ENCODE measurements at regions not wholly inside any gene's neighbourhood (a gene's known extent, or its start where the extent isn't known, plus 50 kb on each side); places are given as distances from the start of the nearest gene placed in this dataset.

GRCh38 chr1:189693140-189693539, 784.5 kb downstream of the BRINP3 start:
- Histone ChIP-seq H2AFZ (ENCODE audit: low read length) (no peak overlapping the region), H3K9me2 (ENCODE audit: insufficient read depth, low read length) (no peaks in the 10 kb centered on the region), H3K79me2 (ENCODE audit: insufficient read depth, low read depth, low read length) (no peaks in the 10 kb centered on the region), H3K4me2 (ENCODE audit: low read length) (no peak overlapping the region), H3K36me3 (ENCODE audit: insufficient read depth, low read length) (no peaks in the 10 kb centered on the region), H3K9me3 (ENCODE audit: low read length) (no peaks in the 10 kb centered on the region), H3K4me1 (ENCODE audit: insufficient read depth, low read length, poor library complexity, severe bottlenecking) (no peaks in the 10 kb centered on the region), H4K20me1 (ENCODE audit: insufficient read depth, low read length) (no peaks in the 10 kb centered on the region), H3K4me3 (ENCODE audit: low read depth, low read length, poor library complexity, severe bottlenecking) (no peak overlapping the region), H3K27ac (ENCODE audit: low read depth, low read length, poor library complexity, severe bottlenecking) (no peak overlapping the region)
- TF ChIP-seq EZH2phosphoT487 (IDR thresholded peaks at IDR 0.05; ENCODE audit: borderline replicate concordance, low read depth, low read length), result no peak
- TF ChIP-seq CTCF (conservative IDR thresholded peaks at IDR 0.05; ENCODE audit: low read length), result no peak
- CTCF ChIA-PET (ENCODE audit: unreplicated experiment), result no interaction called here
- DNase-seq (ENCODE audit: low spot score), result no peak
- intact Hi-C loops (cut with micrococcal nuclease; ENCODE audit: unreplicated experiment), result no loop called here
- POLR2A ChIA-PET, result no interaction called here
- no TSS peak for BruUV-seq (replicated peaks)

- no peaks in the 10 kb centered on the region for H3K79me2 ChIP-seq (ENCODE audit: insufficient read depth, low read depth, low read length)
- intact Hi-C loops (cut with micrococcal nuclease; ENCODE audit: unreplicated experiment), result no loop called here
- ChIA-PET CTCF (ENCODE audit: unreplicated experiment) (no interaction called here), POLR2A (no interaction called here)
- H3K9me3 ChIP-seq (ENCODE audit: low read length), result no peaks in the 10 kb centered on the region
- H3K9me2 ChIP-seq (ENCODE audit: insufficient read depth, low read length), result no peaks in the 10 kb centered on the region
- H4K20me1 ChIP-seq (ENCODE audit: insufficient read depth, low read length), result no peaks in the 10 kb centered on the region
- H3K4me3 ChIP-seq (ENCODE audit: low read depth, low read length, poor library complexity, severe bottlenecking), result no peak overlapping the region
- no peak overlapping the region for H3K4me2 ChIP-seq (ENCODE audit: low read length)
- DNase-seq (ENCODE audit: low spot score), result no peak
- TF ChIP-seq CTCF (conservative IDR thresholded peaks at IDR 0.05; ENCODE audit: low read length), result no peak
- no peak for TF ChIP-seq EZH2phosphoT487 (IDR thresholded peaks at IDR 0.05; ENCODE audit: borderline replicate concordance, low read depth, low read length)
- no peaks in the 10 kb centered on the region for H3K36me3 ChIP-seq (ENCODE audit: insufficient read depth, low read length)
- H2AFZ ChIP-seq (ENCODE audit: low read length), result no peak overlapping the region
- no peak overlapping the region for H3K27ac ChIP-seq (ENCODE audit: low read depth, low read length, poor library complexity, severe bottlenecking)
- H3K4me1 ChIP-seq (ENCODE audit: insufficient read depth, low read length, poor library complexity, severe bottlenecking), result no peaks in the 10 kb centered on the region
- BruUV-seq (replicated peaks), result no TSS peak
Measured at GRCh38 chr1:189696297-189696696, 781.4 kb downstream of the BRINP3 start.

GRCh38 chr1:189697113-189697512, 780.6 kb downstream of the BRINP3 start:
- DNase-seq (ENCODE audit: low spot score), result no peak
- ChIA-PET POLR2A (interaction anchor here (1.1 kb wide), 1 partner anchor 21 kb away, joined by 4 read pairs; no protein-coding TSS in a partner anchor), CTCF (ENCODE audit: unreplicated experiment) (no interaction called here)
- no peak overlapping the region for H3K4me3 ChIP-seq (ENCODE audit: low read depth, low read length, poor library complexity, severe bottlenecking)
- no peak overlapping the region for H2AFZ ChIP-seq (ENCODE audit: low read length)
- no peaks in the 10 kb centered on the region for H3K36me3 ChIP-seq (ENCODE audit: insufficient read depth, low read length)
- no peaks in the 10 kb centered on the region for H3K9me3 ChIP-seq (ENCODE audit: low read length)
- no peaks in the 10 kb centered on the region for H4K20me1 ChIP-seq (ENCODE audit: insufficient read depth, low read length)
- TF ChIP-seq EZH2phosphoT487 (IDR thresholded peaks at IDR 0.05; ENCODE audit: borderline replicate concordance, low read depth, low read length), result no peak
- no peak for TF ChIP-seq CTCF (conservative IDR thresholded peaks at IDR 0.05; ENCODE audit: low read length)
- H3K27ac ChIP-seq (ENCODE audit: low read depth, low read length, poor library complexity, severe bottlenecking), result no peak overlapping the region
- no TSS peak for BruUV-seq (replicated peaks)
- no peaks in the 10 kb centered on the region for H3K9me2 ChIP-seq (ENCODE audit: insufficient read depth, low read length)
- H3K4me1 ChIP-seq (ENCODE audit: insufficient read depth, low read length, poor library complexity, severe bottlenecking), result no peaks in the 10 kb centered on the region
- no peak overlapping the region for H3K4me2 ChIP-seq (ENCODE audit: low read length)
- intact Hi-C loops (cut with micrococcal nuclease; ENCODE audit: unreplicated experiment), result no loop called here
- no peaks in the 10 kb centered on the region for H3K79me2 ChIP-seq (ENCODE audit: insufficient read depth, low read depth, low read length)

All from OCI-LY7 (cell line).